MM.1S (cell line): ENCODE measurements at regions not wholly inside any gene's neighbourhood (a gene's known extent, or its start where the extent isn't known, plus 50 kb on each side); places are given as distances from the start of the nearest gene placed in this dataset.

ENCODE experiments used
- DNase-seq: peaks from one replicate; pipeline ENCODE4 v3.0.0-alpha.2; 2015
- H2AFZ ChIP-seq: fragments of 300-600 bp; sonication (generic); 2 replicates; pipeline ENCODE4 v1.6.0; 2016; ENCODE audit warnings: antibody characterized with exemption, low read length
- H3F3A ChIP-seq: fragments of 300-600 bp; sonication (generic); 2 replicates; pipeline ENCODE4 v1.6.1; 2016; ENCODE audit warnings: mild to moderate bottlenecking, antibody characterized with exemption, low read length, moderate library complexity, mixed read lengths; ENCODE audit not compliant: insufficient read depth
- H3K27ac ChIP-seq: fragments of 300-600 bp; sonication (generic); 2 replicates; pipeline ENCODE4 v1.5.1; 2016; ENCODE audit warnings: mild to moderate bottlenecking, low read length
- H3K27me3 ChIP-seq: fragments of 300-600 bp; sonication (generic); replicated peaks from 2 replicates; pipeline ENCODE4 v1.6.0; 2016; ENCODE audit warnings: low read length; ENCODE audit not compliant: insufficient read depth
- H3K36me3 ChIP-seq: fragments of 300-600 bp; sonication (generic); replicated peaks from 2 replicates; pipeline ENCODE4 v1.6.1; 2016; ENCODE audit warnings: mild to moderate bottlenecking, low read length, mixed read lengths; ENCODE audit not compliant: insufficient read depth
- H3K4me1 ChIP-seq: fragments of 300-600 bp; sonication (generic); 2 replicates; pipeline ENCODE4 v1.6.1; 2016; ENCODE audit warnings: low read length, mixed read lengths
- H3K4me2 ChIP-seq: fragments of 300-600 bp; sonication (generic); 2 replicates; pipeline ENCODE4 v1.6.0; 2016; ENCODE audit warnings: low read depth, low read length
- H3K4me3 ChIP-seq: fragments of 300-600 bp; sonication (generic); 2 replicates; pipeline ENCODE4 v1.5.1; 2016; ENCODE audit warnings: low read length, mixed read lengths
- H3K79me2 ChIP-seq: fragments of 300-600 bp; sonication (generic); 2 replicates; pipeline ENCODE4 v1.6.1; 2016; ENCODE audit warnings: mixed run types, low read length, mixed read lengths
- H3K9ac ChIP-seq: fragments of 300-600 bp; sonication (generic); 2 replicates; pipeline ENCODE4 v1.6.1; 2016; ENCODE audit warnings: low read length, mixed read lengths
- H3K9me2 ChIP-seq: fragments of 300-600 bp; sonication (generic); replicated peaks from 2 replicates; pipeline ENCODE4 v1.6.1; 2016; ENCODE audit warnings: mild to moderate bottlenecking, low read length, mixed read lengths; ENCODE audit not compliant: insufficient read depth
- H3K9me3 ChIP-seq: fragments of 300-600 bp; sonication (generic); replicated peaks from 2 replicates; pipeline ENCODE4 v1.6.1; 2016; ENCODE audit warnings: mild to moderate bottlenecking, low read length, mixed read lengths; ENCODE audit not compliant: insufficient read depth
- H4K20me1 ChIP-seq: fragments of 300-600 bp; sonication (generic); 2 replicates; pipeline ENCODE4 v1.6.1; 2016; ENCODE audit warnings: mild to moderate bottlenecking, low read length, moderate library complexity, mixed read lengths; ENCODE audit not compliant: insufficient read depth
- EZH2 ChIP-seq: fragments of 300-600 bp; sonication (generic); optimal IDR thresholded peaks from 2 replicates; pipeline ENCODE3; 2017; ENCODE audit warnings: low read depth, mild to moderate bottlenecking, antibody characterized with exemption, low read length, mixed read lengths
- EZH2phosphoT487 ChIP-seq: fragments of 300-600 bp; sonication (generic); IDR thresholded peaks from 2 replicates; pipeline ENCODE4 v1.6.1; 2018; ENCODE audit warnings: antibody characterized with exemption, low read length
- TF ChIP-seq, protein P1 (sequence below): fragments of 300-600 bp; sonication (generic); IDR thresholded peaks from 2 replicates; pipeline ENCODE4 v1.5.1; 2016; ENCODE audit warnings: antibody characterized with exemption, low read length, mixed read lengths

DNA sequence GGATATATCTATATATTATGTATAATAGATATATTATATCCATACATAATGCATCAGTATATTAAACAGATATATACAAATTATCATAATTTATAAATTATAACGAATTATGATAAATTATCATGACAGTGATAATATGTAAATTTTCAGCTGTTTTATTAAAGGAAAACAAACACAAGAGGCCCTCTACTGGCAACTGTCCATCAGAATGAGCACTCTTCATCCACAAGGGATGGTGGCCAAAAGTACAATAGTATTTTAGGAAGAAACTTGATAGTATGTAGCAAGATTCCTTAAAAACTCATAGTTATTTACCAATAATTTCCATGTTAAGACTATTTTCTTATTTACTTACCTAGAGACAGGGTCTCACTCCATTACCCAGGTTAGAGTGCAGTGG is 113.3 kb upstream of the LPAR1 start:
- Histone ChIP-seq H4K20me1 (no peaks in the 10 kb centered on the region), H3K27me3 (no peaks in the 10 kb centered on the region), H3K9me2 (no peaks in the 10 kb centered on the region), H3K4me2 (no peak overlapping the region), H3K4me3 (no peak overlapping the region), H3K79me2 (no peaks in the 10 kb centered on the region), H3K4me1 (no peaks in the 10 kb centered on the region), H3K9ac (no peak overlapping the region), H3K27ac (no peak overlapping the region), H3K9me3 (no peaks in the 10 kb centered on the region), H3K36me3 (no peaks in the 10 kb centered on the region), H2AFZ (no peak overlapping the region), H3F3A (no peaks in the 10 kb centered on the region)
- no peak for DNase-seq
- TF ChIP-seq, protein P1, sequence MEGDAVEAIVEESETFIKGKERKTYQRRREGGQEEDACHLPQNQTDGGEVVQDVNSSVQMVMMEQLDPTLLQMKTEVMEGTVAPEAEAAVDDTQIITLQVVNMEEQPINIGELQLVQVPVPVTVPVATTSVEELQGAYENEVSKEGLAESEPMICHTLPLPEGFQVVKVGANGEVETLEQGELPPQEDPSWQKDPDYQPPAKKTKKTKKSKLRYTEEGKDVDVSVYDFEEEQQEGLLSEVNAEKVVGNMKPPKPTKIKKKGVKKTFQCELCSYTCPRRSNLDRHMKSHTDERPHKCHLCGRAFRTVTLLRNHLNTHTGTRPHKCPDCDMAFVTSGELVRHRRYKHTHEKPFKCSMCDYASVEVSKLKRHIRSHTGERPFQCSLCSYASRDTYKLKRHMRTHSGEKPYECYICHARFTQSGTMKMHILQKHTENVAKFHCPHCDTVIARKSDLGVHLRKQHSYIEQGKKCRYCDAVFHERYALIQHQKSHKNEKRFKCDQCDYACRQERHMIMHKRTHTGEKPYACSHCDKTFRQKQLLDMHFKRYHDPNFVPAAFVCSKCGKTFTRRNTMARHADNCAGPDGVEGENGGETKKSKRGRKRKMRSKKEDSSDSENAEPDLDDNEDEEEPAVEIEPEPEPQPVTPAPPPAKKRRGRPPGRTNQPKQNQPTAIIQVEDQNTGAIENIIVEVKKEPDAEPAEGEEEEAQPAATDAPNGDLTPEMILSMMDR, result no peak
- TF ChIP-seq EZH2phosphoT487 (no peak), EZH2 (no peak)

GRCh38 chr9:111150181-111150580 is 111.9 kb upstream of the LPAR1 start:
- Histone ChIP-seq H3K27ac (no peak overlapping the region), H3K4me2 (no peak overlapping the region), H3K4me3 (no peak overlapping the region), H3F3A (no peaks in the 10 kb centered on the region), H3K36me3 (no peaks in the 10 kb centered on the region), H4K20me1 (no peaks in the 10 kb centered on the region), H3K9me2 (no peaks in the 10 kb centered on the region), H3K27me3 (no peaks in the 10 kb centered on the region), H3K9ac (no peak overlapping the region), H3K9me3 (no peaks in the 10 kb centered on the region), H3K79me2 (no peaks in the 10 kb centered on the region), H3K4me1 (no peaks in the 10 kb centered on the region), H2AFZ (no peak overlapping the region)
- DNase-seq, result no peak
- TF ChIP-seq, protein P1, result no peak
- no peak for TF ChIP-seq EZH2
- TF ChIP-seq EZH2phosphoT487, result no peak

GRCh38 chr9:111149018-111149759 is 110.9 kb upstream of the LPAR1 start:
- H3K4me3 ChIP-seq, result no peak overlapping the region
- H3K4me1 ChIP-seq, result no peaks in the 10 kb centered on the region
- H4K20me1 ChIP-seq, result no peaks in the 10 kb centered on the region
- no peak for DNase-seq
- TF ChIP-seq, protein P1, result no peak
- no peak for TF ChIP-seq EZH2phosphoT487
- TF ChIP-seq EZH2, result no peak
- no peak overlapping the region for H2AFZ ChIP-seq
- H3K9me3 ChIP-seq, result no peaks in the 10 kb centered on the region
- H3K27ac ChIP-seq, result no peak overlapping the region
- no peak overlapping the region for H3K9ac ChIP-seq
- no peaks in the 10 kb centered on the region for H3K9me2 ChIP-seq
- no peak overlapping the region for H3K4me2 ChIP-seq
- no peaks in the 10 kb centered on the region for H3F3A ChIP-seq
- H3K36me3 ChIP-seq, result no peaks in the 10 kb centered on the region
- no peaks in the 10 kb centered on the region for H3K27me3 ChIP-seq
- no peaks in the 10 kb centered on the region for H3K79me2 ChIP-seq
